HG03469 (cell line): ENCODE measurements at regions not wholly inside any gene's neighbourhood (a gene's known extent, or its start where the extent isn't known, plus 50 kb on each side); places are given as distances from the start of the nearest gene placed in this dataset.
"Not testable (repeated sequence)": the region's sequence is repeated elsewhere in the genome, so short reads cannot be mapped to it uniquely, and the experiment has no call there.

Experiments
- ATAC-seq: cut with Tn5 transposase; IDR thresholded peaks from one replicate; pipeline ENCODE4 v1.9.1; 2021; ENCODE audit warnings: mild to moderate bottlenecking, moderate library complexity, moderate number of reproducible peaks; ENCODE audit not compliant: unreplicated experiment

DNA sequence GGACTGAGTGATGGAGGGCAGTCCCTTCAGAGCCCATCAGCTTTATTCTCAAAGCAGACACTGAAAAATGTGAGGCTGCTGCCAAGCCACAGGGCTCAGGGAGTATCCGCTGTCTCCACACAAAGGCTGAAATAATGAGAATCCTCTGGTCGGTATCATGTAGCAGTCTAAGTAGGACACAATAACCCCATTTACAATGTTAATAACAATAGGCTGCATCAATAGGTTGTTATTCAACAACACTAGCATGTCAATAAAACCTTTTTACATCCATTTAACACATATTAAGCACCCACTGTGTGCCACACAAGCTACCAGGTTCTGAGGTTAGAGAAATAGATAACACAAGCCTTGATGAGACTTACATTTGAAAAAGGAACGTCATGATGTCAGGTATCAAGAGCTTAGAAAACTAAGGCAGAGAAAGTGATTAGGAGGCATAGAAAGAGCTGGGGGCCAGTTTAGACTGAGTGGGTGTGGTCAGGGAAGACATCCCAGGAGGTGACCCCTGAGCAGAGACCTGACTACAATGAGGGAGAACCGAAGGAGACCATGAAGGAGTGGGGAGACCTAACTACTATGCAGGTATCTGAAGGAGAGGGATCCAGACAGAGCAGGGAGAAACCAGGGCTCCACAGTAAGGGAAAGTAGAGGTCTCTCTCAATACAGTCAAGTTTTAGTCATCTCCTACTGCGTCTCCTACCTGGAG, 140.1 kb upstream of the GRIA1 start:
- ATAC-seq: no peak

GRCh38 chr5:153352685-153353219, 137.7 kb upstream of the GRIA1 start:
- ATAC-seq: no peak

DNA sequence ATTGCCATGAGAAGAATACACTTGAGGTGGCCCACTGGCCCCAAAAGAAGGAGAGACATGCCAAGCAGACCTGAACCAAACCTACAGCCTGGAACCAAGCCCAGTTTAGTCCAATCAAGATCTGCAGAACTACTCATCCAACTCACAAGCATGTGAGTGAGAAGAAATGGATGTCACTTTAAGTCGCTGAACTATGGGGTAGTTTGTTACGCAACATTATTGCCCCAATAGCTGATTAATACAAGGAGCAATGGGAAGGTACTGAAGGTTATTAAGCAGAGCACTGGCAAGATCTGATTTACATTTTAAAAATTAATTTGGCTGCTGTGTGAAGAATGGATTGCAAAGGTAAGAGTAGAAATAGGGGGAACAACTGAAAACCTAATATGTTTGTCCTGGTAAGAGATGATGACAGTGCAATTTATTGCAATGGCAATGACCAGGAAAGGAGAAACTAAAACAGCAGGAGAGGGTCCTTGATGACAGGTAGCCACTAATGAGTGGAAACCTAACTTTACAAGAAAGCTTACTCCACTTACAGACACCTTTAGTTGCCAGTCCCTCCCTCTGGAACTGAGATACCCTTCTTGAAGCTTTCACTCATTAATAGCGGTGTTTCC, 132.9 kb upstream of the GRIA1 start:
- ATAC-seq: no peak

GRCh38 chr5:153358315-153358976, 132.0 kb upstream of the GRIA1 start:
- peak; percentile 93 for ATAC-seq

DNA sequence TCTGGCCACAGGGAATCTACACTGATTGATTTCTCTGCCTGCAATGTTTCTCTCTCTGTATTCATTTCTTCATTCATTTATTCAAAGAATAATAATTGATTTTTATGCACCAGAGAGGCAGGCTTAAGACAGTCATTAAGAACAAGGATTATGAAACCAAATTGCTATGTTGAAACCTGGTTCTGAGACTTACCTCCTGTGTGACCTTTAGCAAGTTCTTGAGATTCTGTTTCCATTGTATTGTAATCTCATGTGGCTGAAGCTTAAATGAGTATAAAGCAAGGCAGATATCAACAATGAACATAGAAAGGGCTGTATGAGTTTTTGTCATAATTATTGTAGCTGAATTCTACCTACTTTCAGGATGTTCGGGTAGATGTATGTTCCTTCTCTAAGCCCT, 129.6 kb upstream of the GRIA1 start:
- no peak for ATAC-seq

- ATAC-seq: no peak
These were observed 128.6 kb upstream of the GRIA1 start for GRCh38 chr5:153361735-153362409.

DNA sequence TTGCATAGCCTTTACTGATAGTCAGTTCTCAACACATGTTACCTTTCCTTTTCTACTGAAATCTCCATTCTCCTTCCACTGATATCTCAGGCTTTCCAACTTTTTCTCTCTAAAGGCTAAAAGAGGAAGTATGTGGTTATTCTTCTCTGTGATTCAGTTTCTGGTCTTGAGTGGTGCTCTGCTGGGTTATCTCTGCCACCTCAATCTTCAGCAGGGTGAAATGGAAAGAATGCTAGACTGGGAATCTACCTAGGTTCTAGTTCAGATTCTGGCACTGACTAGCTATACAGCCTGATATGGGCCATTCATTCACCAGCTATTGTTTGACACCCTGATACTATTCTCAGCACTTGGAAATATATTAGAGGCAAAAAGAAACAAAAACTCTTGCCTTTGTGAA, 124.9 kb upstream of the GRIA1 start:
- ATAC-seq: peak; percentile 67

DNA sequence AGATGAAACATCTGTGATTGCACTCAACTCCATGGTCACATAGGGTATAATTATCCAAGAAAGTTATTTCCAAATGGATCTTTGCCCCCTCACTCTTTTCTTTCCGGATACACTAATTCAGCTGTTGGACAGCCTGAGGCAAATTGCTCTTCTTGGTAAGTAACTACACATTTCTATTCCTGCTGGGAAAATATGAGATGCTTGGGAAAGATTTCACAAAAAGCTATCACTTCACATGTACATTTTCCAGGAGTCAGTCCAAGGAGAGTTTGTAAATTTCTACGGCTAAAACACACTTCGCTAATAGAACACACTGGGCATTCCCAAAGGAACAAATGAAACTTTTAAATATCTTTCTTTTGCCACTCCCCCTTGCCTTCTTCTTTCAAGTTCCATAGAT, 123.0 kb upstream of the GRIA1 start:
- no peak for ATAC-seq

DNA sequence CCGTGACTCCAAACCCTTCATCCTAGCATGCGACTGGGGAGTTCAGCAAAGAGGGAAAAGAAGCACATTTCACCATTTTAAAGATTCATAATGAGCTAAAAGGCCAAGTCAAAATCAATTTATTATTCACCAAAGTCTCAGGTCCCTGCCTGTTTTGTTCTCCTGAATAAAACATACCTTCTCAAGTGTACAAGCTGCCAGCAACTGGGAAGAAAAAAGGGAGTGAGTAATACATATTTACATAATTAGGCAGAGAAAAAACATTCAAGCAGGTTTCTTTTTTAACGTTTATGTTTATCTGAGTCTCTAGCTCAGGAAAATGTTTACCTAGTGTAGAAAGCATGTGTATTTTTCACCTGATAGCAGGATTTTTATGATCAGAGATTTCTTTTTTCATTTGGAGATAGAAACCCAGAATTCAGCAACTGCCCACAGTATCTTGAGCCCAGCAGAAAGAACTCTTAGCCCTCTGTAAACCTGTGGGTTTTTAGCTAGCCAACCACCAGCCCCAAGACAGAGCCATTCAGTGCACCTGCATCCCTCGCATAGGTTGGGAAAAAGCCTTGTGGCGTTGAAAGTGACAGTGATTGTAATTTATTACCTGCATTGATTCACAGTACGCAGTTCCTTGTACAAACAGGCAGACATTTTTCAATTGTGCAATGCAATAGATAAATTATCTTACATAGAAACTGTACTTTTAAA, 117.9 kb upstream of the GRIA1 start:
- no peak for ATAC-seq

GRCh38 chr5:153373130-153373498, 117.4 kb upstream of the GRIA1 start:
- ATAC-seq: no peak

- not testable (repeated sequence) for ATAC-seq
These were observed 108.8 kb upstream of the GRIA1 start for GRCh38 chr5:153381630-153382029.

- ATAC-seq: no peak
These were observed 99.9 kb upstream of the GRIA1 start for GRCh38 chr5:153390569-153390968.

GRCh38 chr5:153399595-153399994, 90.9 kb upstream of the GRIA1 start:
- no peak for ATAC-seq

- no peak for ATAC-seq
These were observed 89.5 kb upstream of the GRIA1 start for GRCh38 chr5:153400931-153401330.

DNA sequence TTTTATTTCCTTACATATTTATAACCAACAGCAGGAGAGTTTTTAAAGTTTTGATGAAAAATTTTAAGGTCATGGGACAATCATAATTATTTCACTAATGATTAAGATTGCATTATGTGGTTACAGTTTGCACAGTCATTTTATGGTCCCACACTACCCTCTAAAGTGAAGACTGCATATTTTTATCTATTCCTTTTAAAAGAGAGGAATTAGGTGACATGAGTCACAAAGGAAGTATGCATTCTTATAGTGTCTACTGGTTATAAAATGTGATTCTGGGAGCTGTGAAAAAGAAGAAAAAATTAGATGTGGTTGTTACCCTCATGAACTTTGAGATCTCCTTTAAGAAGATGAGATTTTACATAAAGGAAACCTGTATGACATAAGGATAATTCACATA, 87.9 kb upstream of the GRIA1 start:
- ATAC-seq: no peak

DNA sequence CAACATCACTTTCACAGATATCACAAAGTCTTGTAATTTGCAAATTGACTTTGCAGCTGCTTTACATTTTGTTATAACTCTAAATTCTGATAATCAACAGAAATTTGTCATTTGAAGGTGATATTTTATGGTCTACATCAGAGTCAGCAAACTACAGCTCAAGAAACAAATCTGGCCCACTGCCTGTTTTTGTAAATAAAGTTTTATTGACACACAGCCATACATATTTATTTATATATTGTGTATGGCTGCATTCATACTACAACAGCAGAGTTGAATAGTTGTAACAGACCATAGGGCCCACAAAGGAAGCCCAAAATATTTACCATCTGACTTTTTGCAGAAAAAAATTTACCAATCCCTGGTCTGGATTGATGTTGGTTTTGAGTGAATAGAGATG, 87.0 kb upstream of the GRIA1 start:
- no peak for ATAC-seq

DNA sequence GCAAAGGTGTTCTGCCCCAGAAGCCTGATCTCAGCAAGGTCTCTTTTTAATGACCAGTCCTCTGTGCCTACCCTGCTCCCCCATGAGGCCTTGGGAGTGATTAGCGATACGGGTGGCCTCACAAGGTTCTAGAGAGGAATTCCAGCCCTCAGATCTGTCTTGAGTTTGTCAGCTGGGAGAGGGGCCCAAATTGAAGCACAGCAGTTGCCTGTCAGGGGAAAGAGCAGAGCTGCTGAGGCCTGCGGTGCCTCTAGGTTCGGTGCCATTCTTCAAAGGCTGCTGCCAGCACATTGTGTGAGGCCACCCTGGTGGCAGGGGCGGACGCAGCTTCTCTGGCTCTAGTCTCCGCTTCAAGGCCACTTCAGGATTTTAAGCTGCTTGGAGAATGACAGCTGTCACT, 85.7 kb upstream of the GRIA1 start:
- ATAC-seq: no peak

DNA sequence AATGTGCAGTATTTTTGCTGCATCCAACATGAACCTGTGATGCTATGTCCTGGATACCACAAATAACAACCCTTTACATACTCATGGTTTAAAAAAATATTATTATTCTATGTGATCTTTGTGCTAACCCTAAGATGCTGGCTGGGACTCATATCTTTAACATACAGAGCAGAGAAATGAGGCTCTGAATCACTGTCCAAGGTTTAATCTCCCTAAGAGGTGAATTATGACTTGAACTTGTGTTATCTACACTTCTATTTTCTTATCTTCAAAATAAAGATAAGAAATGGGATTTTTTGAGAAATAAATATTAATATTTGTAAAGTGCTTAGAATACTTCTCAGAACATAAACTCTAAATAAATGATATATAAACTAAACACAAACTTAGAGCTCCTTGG, 68.8 kb upstream of the GRIA1 start:
- ATAC-seq: no peak

GRCh38 chr5:153425914-153426313, 64.6 kb upstream of the GRIA1 start:
- ATAC-seq: no peak

GRCh38 chr5:153429761-153430380, 60.6 kb upstream of the GRIA1 start:
- no peak for ATAC-seq
